HepG2 (cell line): ENCODE measurements at regions not wholly inside any gene's neighbourhood (a gene's known extent, or its start where the extent isn't known, plus 50 kb on each side); places are given as distances from the start of the nearest gene placed in this dataset.

Source experiments
- ATAC-seq: fragments of 200-7000 bp; cut with Tn5 transposase; 3 replicates; pipeline ENCODE4 v1.9.1; 2020; ENCODE audit warnings: mild to moderate bottlenecking, moderate library complexity
- BruUV-seq: library from RNA; stranded (reverse); fragments of 400-500 nt; replicated peaks from 2 replicates; lab custom pipeline; 2021; lab: Mats Ljungman, UMichigan
- CTCF ChIA-PET: fragments of 300-600 bp; formaldehyde crosslinking; extraction: SDS; loops from one replicate; lab custom pipeline; 2021; ENCODE audit warnings: low total read pairs, inconsistent platforms, low intra/inter-chr PET ratio; lab: Yijun Ruan, JAX
- POLR2A ChIA-PET: fragments of 350-600 bp; sonication (Branson Sonifier 250); formaldehyde crosslinking; loops from one replicate; lab custom pipeline; 2020; ENCODE audit warnings: antibody characterized with exemption, inconsistent platforms; lab: Yijun Ruan, JAX
- DNase-seq: peaks from one replicate; pipeline ENCODE4 v3.0.0-alpha.2; 2015; ENCODE audit warnings: low spot score
- FAIRE-seq: peaks from 3 replicates; lab custom pipeline; 2011; peaks lifted over from hg19 to GRCh38; lab: Jason Lieb, UNC
- H2AFZ ChIP-seq: one replicate; pipeline ENCODE4 v1.6.1; 2011; ENCODE audit warnings: low read length, inconsistent platforms
- H3K27ac ChIP-seq: fragments of 300-600 bp; 3 replicates; pipeline ENCODE4 v1.8.0; 2011; ENCODE audit warnings: mixed run types, mild to moderate bottlenecking, mixed read lengths, low read length, inconsistent platforms; ENCODE audit not compliant: insufficient read depth; ENCODE audit errors: extremely low read length
- H3K27me3 ChIP-seq, 2 experiments: fragments of 200-600 bp in 1 of 2; 2 replicates in 1 of 2; 3 replicates in 1 of 2; pipeline versions ENCODE4 v1.6.0 to v1.8.0; 2011; ENCODE audit warnings: low read length in 2 of 2, mild to moderate bottlenecking in 2 of 2, moderate library complexity in 2 of 2, inconsistent platforms in 1 of 2; ENCODE audit not compliant: insufficient read depth in 2 of 2, control insufficient read depth in 1 of 2
- H3K36me3 ChIP-seq, 2 experiments: fragments of 200-600 bp in 1 of 2; replicated peaks in 1 of 2; 2 replicates in 1 of 2; 3 replicates in 1 of 2; pipeline versions ENCODE4 v1.5.1 to v1.8.0; 2011; ENCODE audit warnings: low read length in 2 of 2, inconsistent platforms in 1 of 2; ENCODE audit not compliant: insufficient read depth in 2 of 2, control insufficient read depth in 1 of 2
- H3K4me1 ChIP-seq: 2 replicates; pipeline ENCODE4 v1.5.1; 2012; ENCODE audit warnings: low read length, inconsistent platforms; ENCODE audit not compliant: insufficient read depth
- H3K4me2 ChIP-seq: 2 replicates; pipeline ENCODE4 v1.6.0; 2011; ENCODE audit warnings: low read depth, low read length, inconsistent platforms
- H3K4me3 ChIP-seq, 3 experiments: fragments of 200-600 bp in 1 of 3; sonication (generic), shearing (Covaris generic) in 1 of 3; replicated peaks in 1 of 3; 2 replicates each; pipeline ENCODE4 v1.5.1; 2011 to 2016; ENCODE audit warnings: low read length in 3 of 3, inconsistent platforms in 2 of 3, low read depth in 2 of 3, mild to moderate bottlenecking in 2 of 3, control low read depth in 1 of 3, mixed read lengths in 1 of 3; ENCODE audit not compliant: insufficient read depth in 1 of 3
- H3K79me2 ChIP-seq: one replicate; pipeline ENCODE4 v1.6.1; 2011; ENCODE audit warnings: low read length, inconsistent platforms; ENCODE audit not compliant: insufficient read depth
- H3K9ac ChIP-seq: 2 replicates; pipeline ENCODE4 v1.6.0; 2011; ENCODE audit warnings: mild to moderate bottlenecking, low read depth, low read length, inconsistent platforms; ENCODE audit not compliant: insufficient read depth
- H3K9me3 ChIP-seq: 2 replicates; pipeline ENCODE4 v1.5.1; 2012; ENCODE audit warnings: mild to moderate bottlenecking, low read length
- H4K20me1 ChIP-seq: 2 replicates; pipeline ENCODE4 v1.6.0; 2011; ENCODE audit warnings: inconsistent platforms, mild to moderate bottlenecking, low read length, moderate library complexity; ENCODE audit not compliant: insufficient read depth
- CERS6 ChIP-seq: sonication (generic); formaldehyde crosslinking; IDR thresholded peaks from 2 replicates; pipeline ENCODE4 v1.5.0; 2020; ENCODE audit warnings: missing genetic modification reagents
- CSRNP1 ChIP-seq: sonication (generic); formaldehyde crosslinking; IDR thresholded peaks from 2 replicates; pipeline ENCODE4 v1.8.1; 2023; ENCODE audit warnings: mild to moderate bottlenecking, missing genetic modification reagents
- FOXA3 ChIP-seq: IDR thresholded peaks from 2 replicates; pipeline ENCODE4 v1.6.1; 2016; ENCODE audit warnings: missing genetic modification reagents, missing compliant biosample characterization
- MED1 ChIP-seq: sonication (generic); formaldehyde crosslinking; IDR thresholded peaks from 2 replicates; pipeline ENCODE4 v1.4.0; 2020; ENCODE audit warnings: missing genetic modification reagents
- NCOR1 ChIP-seq: fragments of 200-600 bp; sonication (generic); IDR thresholded peaks from 2 replicates; pipeline ENCODE4 v1.7.0; 2017; ENCODE audit warnings: antibody characterized with exemption, low read length, borderline replicate concordance
- NFAT5 ChIP-seq: sonication (generic); formaldehyde crosslinking; IDR thresholded peaks from 2 replicates; pipeline ENCODE4 v1.4.0; 2020; ENCODE audit warnings: missing genetic modification reagents
- PRPF4 ChIP-seq: fragments of 200-400 bp; formaldehyde crosslinking; IDR thresholded peaks from 2 replicates; pipeline ENCODE4 v1.6.1; 2016; ENCODE audit warnings: low read length, low read depth; ENCODE audit not compliant: poor library complexity, severe bottlenecking
- RARG ChIP-seq: sonication (generic); formaldehyde crosslinking; IDR thresholded peaks from 2 replicates; pipeline ENCODE4 v1.4.0; 2020; ENCODE audit warnings: low read depth, mild to moderate bottlenecking, missing genetic modification reagents
- ZHX1 ChIP-seq: sonication (generic); formaldehyde crosslinking; IDR thresholded peaks from 2 replicates; pipeline ENCODE4 v1.8.1; 2022; ENCODE audit warnings: low read depth, mild to moderate bottlenecking, missing genetic modification reagents
- ZNF652 ChIP-seq: IDR thresholded peaks from 2 replicates; pipeline ENCODE4 v1.6.1; 2016; ENCODE audit warnings: low read depth, borderline replicate concordance
- WGBS: methylation state at CpG from one replicate; pipeline ENCODE4 v1.1.6; 2017; ENCODE audit warnings: low lambda C conversion rate; 5-methylcytosine and 5-hydroxymethylcytosine counted together
- in situ Hi-C: cut with HindIII; loops from 2 replicates; pipeline ENCODE4 v1.10.0; 2017; ENCODE audit warnings: low pct_unique_long_range_greater_than_20kb; ENCODE audit not compliant: extremely low pct_ligation_motif_present
- intact Hi-C: fragments of 100-400 bp; cut with micrococcal nuclease; formaldehyde crosslinking; loops from one replicate; pipeline ENCODE4 v1.10.0; 2022; ENCODE audit not compliant: unreplicated experiment

- Histone ChIP-seq H2AFZ (no peak overlapping the region), H3K36me3 (no peaks in the 10 kb centered on the region), H3K9me3 (no peaks in the 10 kb centered on the region), H4K20me1 (no peaks in the 10 kb centered on the region), H3K79me2 (no peaks in the 10 kb centered on the region), H3K4me3 (no peak overlapping the region), H3K4me2 (no peak overlapping the region), H3K27ac (no peak overlapping the region), H3K9ac (no peak overlapping the region), H3K27me3 (peaks cover 3 to 5% of the 10 kb centered on the region in 2 experiments; a peak in 3 of 5 replicates), H3K4me1 (no peaks in the 10 kb centered on the region)
- BruUV-seq, result no TSS peak
- DNase-seq (no peak), FAIRE-seq (no peak), ATAC-seq (no peak)
- in situ Hi-C loops, result no loop called here
- ChIA-PET CTCF (no interaction called here), POLR2A (no interaction called here)
- TF ChIP-seq FOXA3, result no peak
- no peak for TF ChIP-seq ZNF652
- TF ChIP-seq NCOR1, result no peak
- TF ChIP-seq NFAT5 (CRISPR knock-in tag), result no peak
- TF ChIP-seq CERS6, result no peak
- no peak for TF ChIP-seq CSRNP1
- TF ChIP-seq PRPF4, result no peak
- no peak for TF ChIP-seq ZHX1 (CRISPR knock-in tag)
- no peak for TF ChIP-seq RARG (CRISPR knock-in tag)
- no peak for TF ChIP-seq MED1 (CRISPR knock-in tag)
- intact Hi-C loops, result no loop called here
- WGBS, result 0% methylated on average over 1 of the region's 2 CpGs
Observed at GRCh38 chr14:88950069-88950468, 125.6 kb downstream of the TTC8 start.
